SK-N-SH treated with all-trans-retinoic acid at 6 μM for 48 hours (cell line): ENCODE measurements at regions not wholly inside any gene's neighbourhood (a gene's known extent, or its start where the extent isn't known, plus 50 kb on each side); places are given as distances from the start of the nearest gene placed in this dataset.

Experiments
- ATAC-seq: fragments of 200-7000 bp; cut with Tn5 transposase; 3 replicates; pipeline ENCODE4 v1.9.1; 2020; ENCODE audit warnings: mild to moderate bottlenecking, moderate library complexity
- ARNTL ChIP-seq: fragments of 450-650 bp; formaldehyde crosslinking; IDR thresholded peaks from 2 replicates; pipeline ENCODE4 v1.5.0; 2020; ENCODE audit warnings: low read depth, mild to moderate bottlenecking, moderate library complexity, borderline replicate concordance
- CSDC2 ChIP-seq: fragments of 250-450 bp; sonication (Bioruptor Pico); IDR thresholded peaks from 2 replicates; pipeline ENCODE4 v1.5.0; 2020; ENCODE audit warnings: mild to moderate bottlenecking, moderate library complexity
- GLIS3 ChIP-seq: fragments of 250-450 bp; sonication (Bioruptor Pico); IDR thresholded peaks from 2 replicates; pipeline ENCODE4 v1.5.0; 2020; ENCODE audit warnings: mild to moderate bottlenecking, moderate library complexity
- ISL1 ChIP-seq: fragments of 250-450 bp; sonication (Bioruptor Pico); IDR thresholded peaks from 2 replicates; pipeline ENCODE4 v2.1.2; 2022; ENCODE audit warnings: mild to moderate bottlenecking, moderate library complexity
- OSR1 ChIP-seq: fragments of 250-450 bp; sonication (Bioruptor Pico); IDR thresholded peaks from 2 replicates; pipeline ENCODE4 v1.8.0; 2022; ENCODE audit warnings: moderate library complexity, mild to moderate bottlenecking, inconsistent platforms
- POU6F1 ChIP-seq: fragments of 250-450 bp; sonication (Bioruptor Pico); IDR thresholded peaks from 2 replicates; pipeline ENCODE4 v1.8.0; 2021; ENCODE audit warnings: low read depth, mild to moderate bottlenecking, moderate library complexity, borderline replicate concordance
- PPARA ChIP-seq: fragments of 250-450 bp; sonication (Bioruptor Pico); IDR thresholded peaks from 2 replicates; pipeline ENCODE4 v1.5.0; 2020; ENCODE audit warnings: mild to moderate bottlenecking, borderline replicate concordance
- RARB ChIP-seq: fragments of 250-450 bp; sonication (Bioruptor Pico); IDR thresholded peaks from 2 replicates; pipeline ENCODE4 v1.8.0; 2021; ENCODE audit warnings: mild to moderate bottlenecking, moderate library complexity
- SNAI2 ChIP-seq: fragments of 250-450 bp; sonication (Bioruptor Pico); IDR thresholded peaks from 2 replicates; pipeline ENCODE4 v1.5.0; 2020; ENCODE audit warnings: mild to moderate bottlenecking, moderate library complexity
- TCF4 ChIP-seq: fragments of 250-450 bp; sonication (Bioruptor Pico); IDR thresholded peaks from 2 replicates; pipeline ENCODE4 v1.8.0; 2021; ENCODE audit warnings: mild to moderate bottlenecking, moderate library complexity, borderline replicate concordance
- TOX ChIP-seq: fragments of 250-450 bp; sonication (Bioruptor Pico); IDR thresholded peaks from 2 replicates; pipeline ENCODE4 v1.8.0; 2021; ENCODE audit warnings: mild to moderate bottlenecking, moderate library complexity, borderline replicate concordance
- ZC3H10 ChIP-seq: fragments of 250-450 bp; sonication (Bioruptor Pico); IDR thresholded peaks from 2 replicates; pipeline ENCODE4 v1.5.1; 2021; ENCODE audit warnings: mild to moderate bottlenecking, moderate library complexity
- ZFP3 ChIP-seq: fragments of 250-450 bp; sonication (Bioruptor Pico); IDR thresholded peaks from 2 replicates; pipeline ENCODE4 v1.5.0; 2020; ENCODE audit warnings: mild to moderate bottlenecking, moderate library complexity
- ZFP30 ChIP-seq: fragments of 450-650 bp; formaldehyde crosslinking; IDR thresholded peaks from 2 replicates; pipeline ENCODE4 v1.5.0; 2022; ENCODE audit warnings: mild to moderate bottlenecking, moderate library complexity
- ZNF565 ChIP-seq: fragments of 450-650 bp; formaldehyde crosslinking; conservative IDR thresholded peaks from 2 replicates; pipeline ENCODE4 v1.5.0; 2020; ENCODE audit warnings: low read depth, mild to moderate bottlenecking, moderate library complexity
- ZNF70 ChIP-seq: fragments of 450-650 bp; formaldehyde crosslinking; IDR thresholded peaks from 2 replicates; pipeline ENCODE4 v1.5.0; 2020; ENCODE audit warnings: mild to moderate bottlenecking, moderate library complexity
- ZNF8 ChIP-seq: fragments of 450-650 bp; formaldehyde crosslinking; IDR thresholded peaks from 2 replicates; pipeline ENCODE4 v1.5.0; 2020; ENCODE audit warnings: mild to moderate bottlenecking, moderate library complexity
- TF ChIP-seq, protein P1 (sequence below): fragments of 250-450 bp; sonication (Bioruptor Pico); IDR thresholded peaks from 2 replicates; pipeline ENCODE4 v1.5.0; 2020; ENCODE audit warnings: mild to moderate bottlenecking, moderate library complexity
- TF ChIP-seq, protein P2 (sequence below): fragments of 250-450 bp; sonication (Bioruptor Pico); IDR thresholded peaks from 2 replicates; pipeline ENCODE4 v1.5.1; 2020; ENCODE audit warnings: low read depth, mild to moderate bottlenecking, moderate library complexity
- TF ChIP-seq, protein P3 (sequence below): fragments of 250-450 bp; sonication (Bioruptor Pico); IDR thresholded peaks from 2 replicates; pipeline ENCODE4 v1.5.1; 2021; ENCODE audit warnings: mild to moderate bottlenecking, moderate library complexity
- TF ChIP-seq, protein P4 (sequence below): fragments of 250-450 bp; sonication (Bioruptor Pico); IDR thresholded peaks from 2 replicates; pipeline ENCODE4 v1.8.0; 2020; ENCODE audit warnings: mild to moderate bottlenecking, moderate library complexity, borderline replicate concordance

DNA sequence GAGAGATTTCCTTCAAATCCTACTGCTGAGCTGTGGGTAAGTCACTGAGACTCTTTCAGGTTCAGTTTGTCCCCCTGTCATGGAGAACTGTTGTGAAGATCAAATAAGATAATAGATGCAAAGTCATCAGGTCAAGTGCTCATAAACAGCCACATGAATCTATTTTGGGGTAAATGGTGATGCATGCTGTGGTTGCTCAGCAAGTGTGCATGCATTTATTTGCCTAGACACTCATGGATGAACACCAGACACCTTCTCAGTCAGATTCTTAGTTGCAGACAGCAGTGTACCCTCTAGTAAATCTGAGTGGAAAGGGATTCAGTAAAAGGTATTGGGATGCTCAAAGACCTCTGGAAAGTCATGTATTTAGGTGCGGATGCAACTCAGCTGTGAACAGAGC, 168.0 kb upstream of the FOXA2 start:
- ATAC-seq = no peak
- TF ChIP-seq, protein P1, sequence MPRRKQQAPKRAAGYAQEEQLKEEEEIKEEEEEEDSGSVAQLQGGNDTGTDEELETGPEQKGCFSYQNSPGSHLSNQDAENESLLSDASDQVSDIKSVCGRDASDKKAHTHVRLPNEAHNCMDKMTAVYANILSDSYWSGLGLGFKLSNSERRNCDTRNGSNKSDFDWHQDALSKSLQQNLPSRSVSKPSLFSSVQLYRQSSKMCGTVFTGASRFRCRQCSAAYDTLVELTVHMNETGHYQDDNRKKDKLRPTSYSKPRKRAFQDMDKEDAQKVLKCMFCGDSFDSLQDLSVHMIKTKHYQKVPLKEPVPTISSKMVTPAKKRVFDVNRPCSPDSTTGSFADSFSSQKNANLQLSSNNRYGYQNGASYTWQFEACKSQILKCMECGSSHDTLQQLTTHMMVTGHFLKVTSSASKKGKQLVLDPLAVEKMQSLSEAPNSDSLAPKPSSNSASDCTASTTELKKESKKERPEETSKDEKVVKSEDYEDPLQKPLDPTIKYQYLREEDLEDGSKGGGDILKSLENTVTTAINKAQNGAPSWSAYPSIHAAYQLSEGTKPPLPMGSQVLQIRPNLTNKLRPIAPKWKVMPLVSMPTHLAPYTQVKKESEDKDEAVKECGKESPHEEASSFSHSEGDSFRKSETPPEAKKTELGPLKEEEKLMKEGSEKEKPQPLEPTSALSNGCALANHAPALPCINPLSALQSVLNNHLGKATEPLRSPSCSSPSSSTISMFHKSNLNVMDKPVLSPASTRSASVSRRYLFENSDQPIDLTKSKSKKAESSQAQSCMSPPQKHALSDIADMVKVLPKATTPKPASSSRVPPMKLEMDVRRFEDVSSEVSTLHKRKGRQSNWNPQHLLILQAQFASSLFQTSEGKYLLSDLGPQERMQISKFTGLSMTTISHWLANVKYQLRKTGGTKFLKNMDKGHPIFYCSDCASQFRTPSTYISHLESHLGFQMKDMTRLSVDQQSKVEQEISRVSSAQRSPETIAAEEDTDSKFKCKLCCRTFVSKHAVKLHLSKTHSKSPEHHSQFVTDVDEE (CRISPR knock-in tag) = no peak
- TF ChIP-seq TCF4 = no peak
- TF ChIP-seq CSDC2 (CRISPR knock-in tag) = no peak
- TF ChIP-seq RARB (CRISPR knock-in tag) = no peak
- no peak for TF ChIP-seq PPARA
- no peak for TF ChIP-seq TOX (CRISPR knock-in tag)
- TF ChIP-seq SNAI2 = no peak
- no peak for TF ChIP-seq ZFP3 (CRISPR knock-in tag)
- no peak for TF ChIP-seq POU6F1 (CRISPR knock-in tag)
- TF ChIP-seq ZNF565 = no peak

DNA sequence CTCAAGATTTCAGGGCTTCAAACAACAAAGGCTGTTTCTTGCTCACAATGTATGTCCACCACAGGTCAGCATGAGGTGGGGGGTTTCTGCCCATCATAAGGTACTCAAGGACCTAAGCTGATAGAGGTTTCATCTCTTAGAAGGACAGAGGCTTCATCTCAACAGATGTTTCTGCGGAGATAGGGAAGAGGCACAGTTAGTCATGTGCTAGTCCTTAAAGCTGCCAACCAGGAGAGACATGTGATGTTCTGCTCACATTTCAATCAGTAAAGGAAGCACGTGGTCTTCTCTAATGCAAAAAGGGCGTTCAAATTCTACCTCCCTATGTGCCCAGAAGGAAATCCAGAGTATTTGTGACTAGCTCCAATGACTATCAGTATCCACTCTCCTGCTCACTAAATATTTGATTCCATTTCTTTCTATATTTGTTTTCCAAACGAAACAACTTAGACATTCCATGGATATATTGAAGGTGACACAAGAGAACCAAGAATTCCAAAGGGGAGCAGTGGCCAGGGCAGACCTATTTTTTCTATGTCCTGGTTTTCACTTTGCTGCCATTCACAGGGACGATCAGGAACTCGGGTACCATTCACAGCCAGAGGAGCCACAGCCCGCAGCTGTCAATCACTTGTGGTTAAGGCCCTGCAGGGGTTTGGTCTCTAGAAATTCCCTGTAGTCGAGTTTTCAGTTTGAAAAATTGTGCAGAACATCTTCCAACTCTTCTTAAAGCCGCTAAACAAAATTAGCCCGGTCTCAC, 173.2 kb upstream of the FOXA2 start:
- TF ChIP-seq, protein P1 (CRISPR knock-in tag) = no peak
- TF ChIP-seq, protein P2, sequence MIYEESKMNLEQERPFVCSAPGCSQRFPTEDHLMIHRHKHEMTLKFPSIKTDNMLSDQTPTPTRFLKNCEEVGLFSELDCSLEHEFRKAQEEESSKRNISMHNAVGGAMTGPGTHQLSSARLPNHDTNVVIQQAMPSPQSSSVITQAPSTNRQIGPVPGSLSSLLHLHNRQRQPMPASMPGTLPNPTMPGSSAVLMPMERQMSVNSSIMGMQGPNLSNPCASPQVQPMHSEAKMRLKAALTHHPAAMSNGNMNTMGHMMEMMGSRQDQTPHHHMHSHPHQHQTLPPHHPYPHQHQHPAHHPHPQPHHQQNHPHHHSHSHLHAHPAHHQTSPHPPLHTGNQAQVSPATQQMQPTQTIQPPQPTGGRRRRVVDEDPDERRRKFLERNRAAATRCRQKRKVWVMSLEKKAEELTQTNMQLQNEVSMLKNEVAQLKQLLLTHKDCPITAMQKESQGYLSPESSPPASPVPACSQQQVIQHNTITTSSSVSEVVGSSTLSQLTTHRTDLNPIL (CRISPR knock-in tag) = no peak
- TF ChIP-seq ZNF8 (CRISPR knock-in tag) (no peak), ZFP30 (CRISPR knock-in tag) (no peak), ARNTL (CRISPR knock-in tag) (no peak), ZFP3 (CRISPR knock-in tag) (no peak), PPARA (no peak), OSR1 (CRISPR knock-in tag) (no peak), POU6F1 (CRISPR knock-in tag) (no peak)
- TF ChIP-seq, protein P3, sequence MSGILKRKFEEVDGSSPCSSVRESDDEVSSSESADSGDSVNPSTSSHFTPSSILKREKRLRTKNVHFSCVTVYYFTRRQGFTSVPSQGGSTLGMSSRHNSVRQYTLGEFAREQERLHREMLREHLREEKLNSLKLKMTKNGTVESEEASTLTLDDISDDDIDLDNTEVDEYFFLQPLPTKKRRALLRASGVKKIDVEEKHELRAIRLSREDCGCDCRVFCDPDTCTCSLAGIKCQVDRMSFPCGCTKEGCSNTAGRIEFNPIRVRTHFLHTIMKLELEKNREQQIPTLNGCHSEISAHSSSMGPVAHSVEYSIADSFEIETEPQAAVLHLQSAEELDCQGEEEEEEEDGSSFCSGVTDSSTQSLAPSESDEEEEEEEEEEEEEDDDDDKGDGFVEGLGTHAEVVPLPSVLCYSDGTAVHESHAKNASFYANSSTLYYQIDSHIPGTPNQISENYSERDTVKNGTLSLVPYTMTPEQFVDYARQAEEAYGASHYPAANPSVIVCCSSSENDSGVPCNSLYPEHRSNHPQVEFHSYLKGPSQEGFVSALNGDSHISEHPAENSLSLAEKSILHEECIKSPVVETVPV (CRISPR knock-in tag) = no peak
- no peak for ATAC-seq

GRCh38 chr20:22758815-22759214, 174.4 kb upstream of the FOXA2 start:
- no peak for ATAC-seq
- TF ChIP-seq ARNTL (CRISPR knock-in tag) (no peak), SNAI2 (no peak), GLIS3 (CRISPR knock-in tag) (no peak), TOX (CRISPR knock-in tag) (no peak), RARB (CRISPR knock-in tag) (no peak), ZC3H10 (CRISPR knock-in tag) (no peak), ZNF8 (CRISPR knock-in tag) (no peak), ZFP3 (CRISPR knock-in tag) (no peak), ZNF70 (CRISPR knock-in tag) (no peak), ZFP30 (CRISPR knock-in tag) (no peak), TCF4 (no peak), ISL1 (CRISPR knock-in tag) (no peak)
- TF ChIP-seq, protein P3 (CRISPR knock-in tag) = no peak
- TF ChIP-seq, protein P4, sequence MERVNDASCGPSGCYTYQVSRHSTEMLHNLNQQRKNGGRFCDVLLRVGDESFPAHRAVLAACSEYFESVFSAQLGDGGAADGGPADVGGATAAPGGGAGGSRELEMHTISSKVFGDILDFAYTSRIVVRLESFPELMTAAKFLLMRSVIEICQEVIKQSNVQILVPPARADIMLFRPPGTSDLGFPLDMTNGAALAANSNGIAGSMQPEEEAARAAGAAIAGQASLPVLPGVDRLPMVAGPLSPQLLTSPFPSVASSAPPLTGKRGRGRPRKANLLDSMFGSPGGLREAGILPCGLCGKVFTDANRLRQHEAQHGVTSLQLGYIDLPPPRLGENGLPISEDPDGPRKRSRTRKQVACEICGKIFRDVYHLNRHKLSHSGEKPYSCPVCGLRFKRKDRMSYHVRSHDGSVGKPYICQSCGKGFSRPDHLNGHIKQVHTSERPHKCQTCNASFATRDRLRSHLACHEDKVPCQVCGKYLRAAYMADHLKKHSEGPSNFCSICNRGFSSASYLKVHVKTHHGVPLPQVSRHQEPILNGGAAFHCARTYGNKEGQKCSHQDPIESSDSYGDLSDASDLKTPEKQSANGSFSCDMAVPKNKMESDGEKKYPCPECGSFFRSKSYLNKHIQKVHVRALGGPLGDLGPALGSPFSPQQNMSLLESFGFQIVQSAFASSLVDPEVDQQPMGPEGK (CRISPR knock-in tag) = no peak
